ES-I3 (cell line): ENCODE measurements at regions not wholly inside any gene's neighbourhood (a gene's known extent, or its start where the extent isn't known, plus 50 kb on each side); places are given as distances from the start of the nearest gene placed in this dataset.
"Not testable (repeated sequence)": the region's sequence is repeated elsewhere in the genome, so short reads cannot be mapped to it uniquely, and the experiment has no call there.

ENCODE experiments used
- H3K36me3 ChIP-seq: 2 replicates; pipeline ENCODE4 v1.6.1; 2013; ENCODE audit warnings: mild to moderate bottlenecking, low read length, control low read depth, moderate library complexity; ENCODE audit not compliant: insufficient read depth
- H3K4me1 ChIP-seq: 2 replicates; pipeline ENCODE4 v1.6.1; 2013; ENCODE audit warnings: mild to moderate bottlenecking, control low read depth, low read length; ENCODE audit not compliant: insufficient read depth
- H3K9ac ChIP-seq: 2 replicates; pipeline ENCODE4 v1.6.1; 2013; ENCODE audit warnings: low read depth, mild to moderate bottlenecking, low read length, moderate library complexity
- H3K9me3 ChIP-seq: 2 replicates; pipeline ENCODE4 v1.6.1; 2013; ENCODE audit warnings: mild to moderate bottlenecking, low read length, moderate library complexity; ENCODE audit not compliant: control insufficient read depth, insufficient read depth

- no peaks in the 10 kb centered on the region for H3K36me3 ChIP-seq
- H3K9me3 ChIP-seq = no peaks in the 10 kb centered on the region
- no peaks in the 10 kb centered on the region for H3K4me1 ChIP-seq
- H3K9ac ChIP-seq = no peak overlapping the region
These were observed 561.9 kb upstream of the ID2 start for GRCh38 chr2:8119782-8120505.

GRCh38 chr2:8120506-8120860 lies 561.4 kb upstream of the ID2 start:
- Histone ChIP-seq H3K36me3 (no peaks in the 10 kb centered on the region), H3K4me1 (no peaks in the 10 kb centered on the region), H3K9me3 (no peaks in the 10 kb centered on the region), H3K9ac (no peak overlapping the region)

GRCh38 chr2:8121022-8121825 lies 560.6 kb upstream of the ID2 start:
- H3K36me3 ChIP-seq = no peaks in the 10 kb centered on the region
- H3K4me1 ChIP-seq = no peaks in the 10 kb centered on the region
- H3K9me3 ChIP-seq = no peaks in the 10 kb centered on the region
- no peak overlapping the region for H3K9ac ChIP-seq

GRCh38 chr2:8121826-8122513 lies 559.9 kb upstream of the ID2 start:
- Histone ChIP-seq H3K4me1 (no peaks in the 10 kb centered on the region), H3K9ac (no peak overlapping the region), H3K36me3 (no peaks in the 10 kb centered on the region), H3K9me3 (no peaks in the 10 kb centered on the region)

- Histone ChIP-seq H3K9me3 (no peaks in the 10 kb centered on the region), H3K36me3 (no peaks in the 10 kb centered on the region), H3K9ac (no peak overlapping the region), H3K4me1 (no peaks in the 10 kb centered on the region)
These were observed 559.3 kb upstream of the ID2 start for GRCh38 chr2:8122520-8122919.

- Histone ChIP-seq H3K9ac (no peak overlapping the region), H3K9me3 (no peaks in the 10 kb centered on the region), H3K4me1 (no peaks in the 10 kb centered on the region), H3K36me3 (no peaks in the 10 kb centered on the region)
These were observed 558.4 kb upstream of the ID2 start for GRCh38 chr2:8123464-8123863.

- Histone ChIP-seq H3K9ac (no peak overlapping the region), H3K9me3 (no peaks in the 10 kb centered on the region), H3K36me3 (no peaks in the 10 kb centered on the region), H3K4me1 (no peaks in the 10 kb centered on the region)
These were observed 555.8 kb upstream of the ID2 start for GRCh38 chr2:8125741-8126711.

GRCh38 chr2:8126783-8127182 lies 555.1 kb upstream of the ID2 start:
- H3K9ac ChIP-seq = no peak overlapping the region
- no peaks in the 10 kb centered on the region for H3K4me1 ChIP-seq
- H3K36me3 ChIP-seq = no peaks in the 10 kb centered on the region
- no peaks in the 10 kb centered on the region for H3K9me3 ChIP-seq

GRCh38 chr2:8131423-8131822 lies 550.4 kb upstream of the ID2 start:
- H3K4me1 ChIP-seq, H3K9me3 ChIP-seq, H3K9ac ChIP-seq, H3K36me3 ChIP-seq: not testable (repeated sequence)

GRCh38 chr2:8132351-8132831 lies 549.5 kb upstream of the ID2 start:
- Histone ChIP-seq H3K9me3 (no peaks in the 10 kb centered on the region), H3K4me1 (no peaks in the 10 kb centered on the region), H3K9ac (no peak overlapping the region), H3K36me3 (no peaks in the 10 kb centered on the region)

- Histone ChIP-seq H3K9ac (no peak overlapping the region), H3K36me3 (no peaks in the 10 kb centered on the region), H3K9me3 (no peaks in the 10 kb centered on the region), H3K4me1 (no peaks in the 10 kb centered on the region)
These were observed 549.0 kb upstream of the ID2 start for GRCh38 chr2:8132879-8133278.

- Histone ChIP-seq H3K4me1 (no peaks in the 10 kb centered on the region), H3K9ac (no peak overlapping the region), H3K36me3 (no peaks in the 10 kb centered on the region), H3K9me3 (no peaks in the 10 kb centered on the region)
These were observed 548.5 kb upstream of the ID2 start for GRCh38 chr2:8133363-8133762.

- Histone ChIP-seq H3K36me3 (no peaks in the 10 kb centered on the region), H3K4me1 (no peaks in the 10 kb centered on the region), H3K9me3 (no peaks in the 10 kb centered on the region), H3K9ac (no peak overlapping the region)
These were observed 547.9 kb upstream of the ID2 start for GRCh38 chr2:8133913-8134472.
